ENCODE measurements at regions not wholly inside any gene's neighbourhood (a gene's known extent, or its start where the extent isn't known, plus 50 kb on each side); places are given as distances from the start of the nearest gene placed in this dataset.
"Not testable (repeated sequence)": the region's sequence is repeated elsewhere in the genome, so short reads cannot be mapped to it uniquely, and the experiment has no call there.

- Histone ChIP-seq H3K9me3 (ENCODE audit: insufficient read depth, low read depth, low read length) (no peaks in the 10 kb centered on the region), H3K4me1 (ENCODE audit: insufficient read depth, low read length) (no peaks in the 10 kb centered on the region), H3K4me3 (ENCODE audit: low read length) (no peak overlapping the region), H3K36me3 (ENCODE audit: insufficient read depth, low read depth, low read length) (no peaks in the 10 kb centered on the region), H3K27me3 (ENCODE audit: insufficient read depth, low read length) (no peaks in the 10 kb centered on the region), H3K27ac (ENCODE audit: low read length) (no peak overlapping the region), H3K9ac (ENCODE audit: low read depth, low read length) (no peak overlapping the region)
These were observed 82.7 kb downstream of the DLEU7 start for GRCh38 chr13:50760751-50761150.

DNA sequence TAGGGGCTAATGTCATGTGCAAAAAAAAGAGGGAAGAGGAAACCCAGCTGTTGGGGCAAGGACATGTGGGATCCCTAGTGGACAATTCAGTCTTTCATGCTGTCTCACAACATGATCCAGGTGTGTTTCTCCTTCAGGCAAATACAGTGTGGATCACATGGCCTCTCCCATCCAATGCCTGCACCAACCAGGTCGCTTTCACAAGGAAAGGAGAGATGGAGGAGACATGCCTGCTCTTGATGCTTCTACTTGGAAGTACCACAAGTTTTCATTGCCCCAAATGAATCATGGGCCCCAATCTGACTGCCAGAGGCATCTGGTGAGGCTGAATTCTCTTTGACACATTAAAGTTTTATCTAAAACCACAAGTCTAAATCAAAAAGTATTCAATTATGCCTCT, 82.1 kb downstream of the DLEU7 start:
- Histone ChIP-seq H3K36me3 (ENCODE audit: insufficient read depth, low read depth, low read length) (no peaks in the 10 kb centered on the region), H3K4me3 (ENCODE audit: low read length) (no peak overlapping the region), H3K4me1 (ENCODE audit: insufficient read depth, low read length) (no peaks in the 10 kb centered on the region), H3K27me3 (ENCODE audit: insufficient read depth, low read length) (no peaks in the 10 kb centered on the region), H3K9ac (ENCODE audit: low read depth, low read length) (no peak overlapping the region), H3K27ac (ENCODE audit: low read length) (no peak overlapping the region), H3K9me3 (ENCODE audit: insufficient read depth, low read depth, low read length) (no peaks in the 10 kb centered on the region)

DNA sequence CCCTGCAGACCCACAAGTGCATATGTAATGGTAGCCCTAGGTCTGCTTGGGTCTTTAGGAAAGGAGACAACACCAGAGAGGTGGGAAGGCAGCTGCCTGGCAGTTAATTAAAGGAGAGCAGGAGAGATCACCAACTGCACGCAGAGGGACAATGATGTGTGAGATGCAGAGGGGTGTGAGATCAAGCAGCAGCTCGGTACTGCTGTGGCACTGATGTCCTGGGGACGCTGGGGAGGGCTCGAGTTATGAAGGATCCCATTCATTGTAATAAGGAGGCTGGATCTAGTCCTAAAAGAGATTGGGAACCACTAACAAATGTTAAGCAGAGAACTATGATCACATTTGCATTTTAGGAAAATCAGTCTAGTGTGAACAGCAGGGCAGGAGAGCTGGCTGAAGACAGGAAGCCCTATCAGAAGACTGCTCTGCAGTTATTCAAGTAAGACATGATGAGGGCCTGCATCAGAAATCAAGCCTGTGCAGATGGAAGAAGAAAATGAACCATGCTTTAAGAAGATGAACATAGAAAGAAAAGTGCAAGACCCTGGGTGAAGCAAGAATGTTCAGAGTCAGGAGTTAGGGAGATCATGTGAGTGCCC, 80.4 kb downstream of the DLEU7 start:
- Histone ChIP-seq H3K27me3 (ENCODE audit: insufficient read depth, low read length) (no peaks in the 10 kb centered on the region), H3K9me3 (ENCODE audit: insufficient read depth, low read depth, low read length) (no peaks in the 10 kb centered on the region), H3K27ac (ENCODE audit: low read length) (no peak overlapping the region), H3K4me3 (ENCODE audit: low read length) (no peak overlapping the region), H3K4me1 (ENCODE audit: insufficient read depth, low read length) (no peaks in the 10 kb centered on the region), H3K9ac (ENCODE audit: low read depth, low read length) (no peak overlapping the region), H3K36me3 (ENCODE audit: insufficient read depth, low read depth, low read length) (no peaks in the 10 kb centered on the region)

DNA sequence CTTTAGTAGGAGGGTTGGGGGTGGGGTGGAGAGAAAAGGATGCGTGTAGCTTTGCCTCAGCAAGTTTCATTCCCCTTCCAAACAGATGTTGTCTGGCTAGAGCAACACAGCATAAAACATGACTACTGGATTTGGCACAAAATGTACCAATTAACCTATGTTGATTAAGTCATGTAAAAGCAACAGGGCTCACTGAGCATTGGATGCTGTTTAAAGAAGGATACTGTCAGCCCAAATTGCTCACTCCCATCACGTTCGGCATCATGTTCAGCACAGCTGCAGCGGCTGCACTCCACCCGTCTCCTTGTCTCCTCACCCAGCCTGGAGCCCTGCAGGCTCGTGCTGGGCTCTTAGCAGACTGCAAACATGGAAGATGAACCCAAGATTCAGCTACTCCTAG, 77.5 kb downstream of the DLEU7 start:
- H3K4me3 ChIP-seq (ENCODE audit: low read length): no peak overlapping the region
- no peaks in the 10 kb centered on the region for H3K36me3 ChIP-seq (ENCODE audit: insufficient read depth, low read depth, low read length)
- no peaks in the 10 kb centered on the region for H3K27me3 ChIP-seq (ENCODE audit: insufficient read depth, low read length)
- no peaks in the 10 kb centered on the region for H3K4me1 ChIP-seq (ENCODE audit: insufficient read depth, low read length)
- no peak overlapping the region for H3K9ac ChIP-seq (ENCODE audit: low read depth, low read length)
- H3K9me3 ChIP-seq (ENCODE audit: insufficient read depth, low read depth, low read length): no peaks in the 10 kb centered on the region
- no peak overlapping the region for H3K27ac ChIP-seq (ENCODE audit: low read length)

- Histone ChIP-seq H3K4me3 (ENCODE audit: low read length) (no peak overlapping the region), H3K27ac (ENCODE audit: low read length) (no peak overlapping the region), H3K27me3 (ENCODE audit: insufficient read depth, low read length) (no peaks in the 10 kb centered on the region), H3K9me3 (ENCODE audit: insufficient read depth, low read depth, low read length) (no peaks in the 10 kb centered on the region), H3K36me3 (ENCODE audit: insufficient read depth, low read depth, low read length) (no peaks in the 10 kb centered on the region), H3K9ac (ENCODE audit: low read depth, low read length) (no peak overlapping the region), H3K4me1 (ENCODE audit: insufficient read depth, low read length) (no peaks in the 10 kb centered on the region)
These were observed 76.8 kb downstream of the DLEU7 start for GRCh38 chr13:50766695-50767094.

- H3K4me1 ChIP-seq (ENCODE audit: insufficient read depth, low read length); H3K27me3 ChIP-seq (ENCODE audit: insufficient read depth, low read length); H3K36me3 ChIP-seq (ENCODE audit: insufficient read depth, low read depth, low read length); H3K9ac ChIP-seq (ENCODE audit: low read depth, low read length); H3K27ac ChIP-seq (ENCODE audit: low read length); H3K4me3 ChIP-seq (ENCODE audit: low read length): not testable (repeated sequence)
- H3K9me3 ChIP-seq (ENCODE audit: insufficient read depth, low read depth, low read length): peaks cover 16% of the 10 kb centered on the region
These were observed 70.6 kb downstream of the DLEU7 start for GRCh38 chr13:50772881-50773280.

All from iPS-20b (cell line).